K562 (cell line): ENCODE measurements at regions not wholly inside any gene's neighbourhood (a gene's known extent, or its start where the extent isn't known, plus 50 kb on each side); places are given as distances from the start of the nearest gene placed in this dataset.

Source experiments
- ARID1B ChIP-seq: fragments of 450-650 bp; IDR thresholded peaks from 2 replicates; pipeline ENCODE4 v1.6.1; 2016; ENCODE audit warnings: antibody characterized with exemption, mild to moderate bottlenecking, inconsistent platforms
- CBFA2T3 ChIP-seq: fragments of 450-650 bp; IDR thresholded peaks from 2 replicates; pipeline ENCODE4 v1.6.1; 2017
- CBX3 ChIP-seq, 2 experiments: IDR thresholded peaks; 1 replicate in 1 of 2; 2 replicates in 1 of 2; pipeline ENCODE4 v1.6.1; 2012; ENCODE audit warnings: inconsistent platforms in 2 of 2, low read length in 2 of 2, borderline replicate concordance in 1 of 2, control low read depth in 1 of 2
- CSDE1 ChIP-seq, 2 experiments: fragments of 450-650 bp; IDR thresholded peaks; 2 replicates each; pipeline ENCODE4 v1.6.1; 2016; ENCODE audit warnings: mild to moderate bottlenecking in 1 of 2
- DPF2 ChIP-seq: fragments of 450-650 bp; IDR thresholded peaks from 2 replicates; pipeline ENCODE4 v1.6.1; 2016
- EGR1 ChIP-seq: fragments of 450-650 bp; conservative IDR thresholded peaks from 2 replicates; pipeline ENCODE4 v1.6.1; 2017; ENCODE audit warnings: mild to moderate bottlenecking
- EP400 ChIP-seq: fragments of 450-650 bp; IDR thresholded peaks from 2 replicates; pipeline ENCODE4 v1.6.1; 2017; ENCODE audit warnings: antibody characterized with exemption, mild to moderate bottlenecking, moderate library complexity
- FOSL1 ChIP-seq: fragments of 200-800 bp; sonication (Bioruptor generic); conservative IDR thresholded peaks from 2 replicates; pipeline ENCODE4 v1.6.1; 2016; ENCODE audit warnings: missing genetic modification characterization, missing compliant biosample characterization
- KDM1A ChIP-seq, 2 experiments: fragments of 450-650 bp; IDR thresholded peaks; 2 replicates each; pipeline ENCODE4 v1.6.1; 2016; ENCODE audit warnings: mild to moderate bottlenecking in 2 of 2
- KDM2B ChIP-seq: fragments of 250-450 bp; sonication (Bioruptor Pico); IDR thresholded peaks from 2 replicates; pipeline ENCODE4 v1.8.0; 2021; ENCODE audit warnings: mild to moderate bottlenecking, moderate library complexity
- NCOR1 ChIP-seq: fragments of 450-650 bp; IDR thresholded peaks from 2 replicates; pipeline ENCODE4 v1.6.1; 2016; ENCODE audit warnings: mild to moderate bottlenecking, moderate library complexity
- NFE2 ChIP-seq: IDR thresholded peaks from 2 replicates; pipeline ENCODE4 v1.6.1; 2014; ENCODE audit warnings: antibody characterized with exemption, low read depth
- SMARCA4 ChIP-seq: fragments of 450-650 bp; IDR thresholded peaks from 2 replicates; pipeline ENCODE4 v1.6.1; 2016
- SUPT5H ChIP-seq: fragments of 450-650 bp; IDR thresholded peaks from 2 replicates; pipeline ENCODE4 v1.6.1; 2016
- TAL1 ChIP-seq: fragments of 450-650 bp; IDR thresholded peaks from 2 replicates; pipeline ENCODE4 v1.6.1; 2016; ENCODE audit warnings: mild to moderate bottlenecking
- TCF7L2 ChIP-seq: fragments of 150-350 bp; IDR thresholded peaks from 2 replicates; pipeline ENCODE4 v1.6.1; 2016; ENCODE audit warnings: low read depth, mild to moderate bottlenecking, low read length, moderate library complexity
- TEAD4 ChIP-seq, 2 experiments: sonication (generic) in 1 of 2; formaldehyde crosslinking in 1 of 2; IDR thresholded peaks; 2 replicates each; pipeline versions ENCODE4 v1.6.1 to v1.8.0; 2012 to 2022; ENCODE audit warnings: borderline replicate concordance in 1 of 2, inconsistent platforms in 1 of 2, low read length in 1 of 2, mild to moderate bottlenecking in 1 of 2, missing genetic modification reagents in 1 of 2
- ZFX ChIP-seq: sonication (generic); formaldehyde crosslinking; IDR thresholded peaks from 2 replicates; pipeline ENCODE4 v1.8.0; 2022; ENCODE audit warnings: mild to moderate bottlenecking, missing genetic modification reagents, moderate library complexity
- ZNF121 ChIP-seq: sonication (generic); formaldehyde crosslinking; conservative IDR thresholded peaks from 2 replicates; pipeline ENCODE4 v1.8.0; 2022; ENCODE audit warnings: missing genetic modification reagents
- ZNF124 ChIP-seq: sonication (generic); formaldehyde crosslinking; IDR thresholded peaks from 2 replicates; pipeline ENCODE4 v1.8.1; 2022; ENCODE audit warnings: missing genetic modification reagents
- ZNF316 ChIP-seq: fragments of 450-650 bp; IDR thresholded peaks from 2 replicates; pipeline ENCODE4 v1.6.1; 2016
- ZNF583 ChIP-seq: fragments of 250-450 bp; sonication (Bioruptor Pico); IDR thresholded peaks from 2 replicates; pipeline ENCODE4 v1.4.0; 2020
- TF ChIP-seq, protein P1 (sequence below): fragments of 450-650 bp; IDR thresholded peaks from 2 replicates; pipeline ENCODE4 v1.6.1; 2016; ENCODE audit warnings: mild to moderate bottlenecking

- TF ChIP-seq KDM1A (IDR thresholded peaks at IDR 0.05) (peak; percentile 36 to 66; a peak in 2 of 4 replicates), CBFA2T3 (peak; percentile 80), NFE2 (0 out of 2 replicates have a peak, but pooled peaks have one; percentile 13), NCOR1 (peak; percentile 42), SMARCA4 (peak; percentile 18; the same call in 1 of the 2 replicates), FOSL1 (0 out of 2 replicates have a peak, but pooled peaks have one; percentile 25), TCF7L2 (no peak), ZNF121 (CRISPR knock-in tag) (no peak), ZFX (CRISPR knock-in tag) (no peak), KDM2B (CRISPR knock-in tag) (no peak), ARID1B (peak; percentile 53), ZNF124 (CRISPR knock-in tag) (no peak), ZNF316 (peak; percentile 59), CSDE1 (IDR thresholded peaks at IDR 0.05) (no peak), SUPT5H (no peak), TAL1 (peak; percentile 28; the same call in 1 of the 2 replicates), ZNF583 (CRISPR knock-in tag) (no peak), DPF2 (peak; percentile 44; the same call in 1 of the 2 replicates), TEAD4 (IDR thresholded peaks at IDR 0.05; ENCODE audit: low read length) (peak; percentile 16; the same call in 1 of the 2 replicates), TEAD4 (CRISPR knock-in tag; IDR thresholded peaks at IDR 0.05; ENCODE audit: borderline replicate concordance) (no peak), EGR1 (peak; percentile 25; the same call in 1 of the 2 replicates), CBX3 (IDR thresholded peaks at IDR 0.05; ENCODE audit: borderline replicate concordance in 1 of 2, low read length in 2 of 2) (peak; percentile 62 to 87), EP400 (0 out of 2 replicates have a peak, but pooled peaks have one; percentile 18)
- TF ChIP-seq, protein P1, sequence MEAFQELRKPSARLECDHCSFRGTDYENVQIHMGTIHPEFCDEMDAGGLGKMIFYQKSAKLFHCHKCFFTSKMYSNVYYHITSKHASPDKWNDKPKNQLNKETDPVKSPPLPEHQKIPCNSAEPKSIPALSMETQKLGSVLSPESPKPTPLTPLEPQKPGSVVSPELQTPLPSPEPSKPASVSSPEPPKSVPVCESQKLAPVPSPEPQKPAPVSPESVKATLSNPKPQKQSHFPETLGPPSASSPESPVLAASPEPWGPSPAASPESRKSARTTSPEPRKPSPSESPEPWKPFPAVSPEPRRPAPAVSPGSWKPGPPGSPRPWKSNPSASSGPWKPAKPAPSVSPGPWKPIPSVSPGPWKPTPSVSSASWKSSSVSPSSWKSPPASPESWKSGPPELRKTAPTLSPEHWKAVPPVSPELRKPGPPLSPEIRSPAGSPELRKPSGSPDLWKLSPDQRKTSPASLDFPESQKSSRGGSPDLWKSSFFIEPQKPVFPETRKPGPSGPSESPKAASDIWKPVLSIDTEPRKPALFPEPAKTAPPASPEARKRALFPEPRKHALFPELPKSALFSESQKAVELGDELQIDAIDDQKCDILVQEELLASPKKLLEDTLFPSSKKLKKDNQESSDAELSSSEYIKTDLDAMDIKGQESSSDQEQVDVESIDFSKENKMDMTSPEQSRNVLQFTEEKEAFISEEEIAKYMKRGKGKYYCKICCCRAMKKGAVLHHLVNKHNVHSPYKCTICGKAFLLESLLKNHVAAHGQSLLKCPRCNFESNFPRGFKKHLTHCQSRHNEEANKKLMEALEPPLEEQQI, result 0 out of 2 replicates have a peak, but pooled peaks have one; percentile 52
Observed at GRCh38 chr7:138247568-138248333, 171.5 kb downstream of the AKR1D1 start (continued).
